ES-I3 (cell line): ENCODE measurements at regions not wholly inside any gene's neighbourhood (a gene's known extent, or its start where the extent isn't known, plus 50 kb on each side); places are given as distances from the start of the nearest gene placed in this dataset.

ENCODE experiments used
- H3K36me3 ChIP-seq: 2 replicates; pipeline ENCODE4 v1.6.1; 2013; ENCODE audit warnings: mild to moderate bottlenecking, low read length, control low read depth, moderate library complexity; ENCODE audit not compliant: insufficient read depth
- H3K4me1 ChIP-seq: 2 replicates; pipeline ENCODE4 v1.6.1; 2013; ENCODE audit warnings: mild to moderate bottlenecking, control low read depth, low read length; ENCODE audit not compliant: insufficient read depth
- H3K9ac ChIP-seq: 2 replicates; pipeline ENCODE4 v1.6.1; 2013; ENCODE audit warnings: low read depth, mild to moderate bottlenecking, low read length, moderate library complexity
- H3K9me3 ChIP-seq: 2 replicates; pipeline ENCODE4 v1.6.1; 2013; ENCODE audit warnings: mild to moderate bottlenecking, low read length, moderate library complexity; ENCODE audit not compliant: control insufficient read depth, insufficient read depth

DNA sequence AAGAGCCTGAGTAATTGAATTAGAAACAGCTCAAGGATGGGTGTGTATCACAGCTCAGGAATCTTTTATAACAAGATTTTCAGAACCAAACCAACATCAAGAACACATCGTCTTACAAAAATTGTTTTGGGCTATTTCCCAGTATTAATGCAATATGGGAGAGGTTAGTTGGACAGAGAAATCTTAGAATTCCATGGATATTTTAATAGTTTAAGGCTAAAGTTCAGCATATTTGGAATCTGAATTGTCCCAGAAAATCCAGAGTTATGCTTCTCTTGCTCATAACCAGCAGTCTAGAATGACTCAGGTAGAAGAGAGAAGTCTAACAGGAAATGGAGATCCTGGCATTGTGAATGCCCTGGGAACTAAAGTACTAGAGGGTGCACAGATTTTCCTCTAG is 74.6 kb downstream of the ADM start:
- no peaks in the 10 kb centered on the region for H3K36me3 ChIP-seq
- no peaks in the 10 kb centered on the region for H3K4me1 ChIP-seq
- H3K9ac ChIP-seq = no peak overlapping the region
- no peaks in the 10 kb centered on the region for H3K9me3 ChIP-seq

DNA sequence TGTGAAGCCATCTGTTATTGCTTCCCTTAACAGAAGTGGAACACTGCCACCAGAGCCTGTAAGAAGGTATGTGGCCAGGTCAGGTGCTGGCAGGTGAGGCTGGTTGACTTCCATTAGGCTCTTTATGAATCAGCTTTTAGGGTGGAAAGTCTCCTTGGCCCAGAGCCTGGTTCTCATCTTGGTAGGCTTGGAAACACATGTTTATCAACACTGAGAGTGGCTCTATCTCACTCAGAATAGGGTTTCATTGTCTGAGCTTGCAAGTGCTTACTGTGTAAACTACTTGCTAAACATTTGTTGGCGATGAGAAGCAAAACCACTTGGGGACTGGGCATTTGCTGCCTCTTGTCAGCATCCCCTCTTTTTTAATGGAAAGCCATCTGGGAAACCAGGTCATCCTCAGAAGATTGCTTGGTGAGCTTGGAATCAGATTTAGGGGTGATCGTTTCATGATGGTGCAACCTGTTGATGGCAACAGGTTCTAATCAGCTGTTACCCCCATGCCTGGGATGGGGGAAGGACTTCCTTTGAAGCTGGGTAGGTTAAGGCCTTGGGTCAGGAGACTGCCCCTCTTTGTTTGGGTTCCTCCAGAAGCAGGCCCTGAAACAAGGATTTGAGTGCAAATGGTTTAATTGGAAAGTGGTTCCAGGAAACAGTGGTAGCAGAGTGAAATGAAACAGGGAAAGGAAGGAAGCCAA is 75.0 kb upstream of the AMPD3 start:
- Histone ChIP-seq H3K9ac (no peak overlapping the region), H3K9me3 (no peaks in the 10 kb centered on the region), H3K4me1 (no peaks in the 10 kb centered on the region), H3K36me3 (no peaks in the 10 kb centered on the region)

DNA sequence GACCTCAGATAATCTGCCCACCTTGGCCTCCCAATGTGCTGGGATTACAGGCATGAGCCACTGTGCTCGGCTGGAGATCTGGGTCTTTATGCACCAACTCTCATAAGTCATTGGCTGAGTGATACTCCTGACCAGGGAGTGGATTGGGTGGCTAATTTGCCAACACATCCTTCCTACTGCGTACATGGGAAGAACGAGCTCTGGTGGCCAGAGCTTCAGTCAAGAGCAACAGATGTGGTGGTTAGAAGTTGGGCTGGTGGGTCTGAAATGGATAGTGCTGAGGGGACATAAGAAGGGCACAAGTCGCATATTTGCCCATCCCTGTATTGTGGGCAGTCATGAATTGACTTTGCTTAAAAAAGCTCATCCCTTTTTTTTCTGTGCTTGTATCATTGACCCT is 74.1 kb upstream of the AMPD3 start:
- no peak overlapping the region for H3K9ac ChIP-seq
- no peaks in the 10 kb centered on the region for H3K9me3 ChIP-seq
- H3K4me1 ChIP-seq = no peaks in the 10 kb centered on the region
- H3K36me3 ChIP-seq = no peaks in the 10 kb centered on the region

DNA sequence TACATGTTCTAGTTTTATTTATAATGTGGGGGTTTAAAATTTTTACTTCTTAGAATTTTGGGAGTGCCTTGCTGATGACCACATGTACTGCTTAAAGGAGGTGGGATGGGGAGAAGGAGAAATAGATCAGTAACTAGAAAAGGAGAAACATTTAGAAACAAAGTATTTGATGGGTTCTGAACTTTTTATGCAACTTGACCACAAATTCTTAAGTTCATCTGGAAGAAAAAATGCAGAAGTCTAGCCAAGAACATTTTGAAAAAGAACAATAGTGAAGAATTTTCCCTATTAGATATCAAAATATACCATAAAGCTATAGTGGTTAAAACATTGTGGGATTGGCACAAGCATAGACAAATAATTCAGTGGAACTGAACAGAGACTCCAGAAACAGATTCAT is 73.3 kb upstream of the AMPD3 start:
- no peak overlapping the region for H3K9ac ChIP-seq
- no peaks in the 10 kb centered on the region for H3K4me1 ChIP-seq
- no peaks in the 10 kb centered on the region for H3K9me3 ChIP-seq
- H3K36me3 ChIP-seq = no peaks in the 10 kb centered on the region

DNA sequence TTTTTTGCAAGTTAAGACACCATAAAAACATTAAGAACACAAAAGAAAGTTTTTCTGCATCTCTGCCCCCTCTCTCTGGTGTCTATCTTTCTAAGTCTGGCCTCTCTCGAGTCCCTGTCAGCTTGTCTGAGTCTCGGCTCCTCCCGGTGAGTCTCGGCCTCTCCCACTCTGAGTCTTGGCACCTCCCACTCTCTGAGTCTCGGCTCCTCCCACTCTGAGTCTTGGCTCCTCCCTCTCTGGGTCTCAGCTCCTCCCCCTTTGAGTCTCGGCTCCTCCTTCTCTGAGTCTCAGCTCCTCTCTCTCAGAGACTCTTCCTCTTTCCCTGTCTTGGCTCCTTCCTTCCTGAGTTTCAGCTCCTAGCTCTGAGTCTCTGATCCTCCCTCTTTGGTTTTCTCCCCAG is 72.5 kb upstream of the AMPD3 start:
- Histone ChIP-seq H3K9ac (no peak overlapping the region), H3K9me3 (no peaks in the 10 kb centered on the region), H3K36me3 (no peaks in the 10 kb centered on the region), H3K4me1 (no peaks in the 10 kb centered on the region)

DNA sequence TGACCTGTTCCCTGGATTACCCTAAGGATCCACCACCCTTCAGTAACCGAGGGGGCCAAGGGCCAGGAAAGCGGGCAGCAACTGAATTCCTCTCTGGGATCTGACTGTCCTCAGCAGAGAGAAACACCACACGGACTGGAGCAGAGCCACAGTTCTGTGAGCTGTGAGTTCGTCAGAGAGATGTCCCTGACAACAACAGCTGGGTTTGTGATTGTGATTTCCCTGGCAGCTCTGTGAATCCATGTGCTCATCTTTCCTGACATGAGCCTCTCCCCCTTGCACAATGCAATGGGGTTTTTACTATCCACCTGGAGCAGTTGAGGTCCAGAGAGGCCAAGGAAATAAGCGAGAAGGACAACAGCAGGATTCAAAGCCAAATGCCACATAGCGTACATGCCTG is 69.4 kb upstream of the AMPD3 start:
- no peaks in the 10 kb centered on the region for H3K4me1 ChIP-seq
- no peaks in the 10 kb centered on the region for H3K9me3 ChIP-seq
- H3K36me3 ChIP-seq = no peaks in the 10 kb centered on the region

DNA sequence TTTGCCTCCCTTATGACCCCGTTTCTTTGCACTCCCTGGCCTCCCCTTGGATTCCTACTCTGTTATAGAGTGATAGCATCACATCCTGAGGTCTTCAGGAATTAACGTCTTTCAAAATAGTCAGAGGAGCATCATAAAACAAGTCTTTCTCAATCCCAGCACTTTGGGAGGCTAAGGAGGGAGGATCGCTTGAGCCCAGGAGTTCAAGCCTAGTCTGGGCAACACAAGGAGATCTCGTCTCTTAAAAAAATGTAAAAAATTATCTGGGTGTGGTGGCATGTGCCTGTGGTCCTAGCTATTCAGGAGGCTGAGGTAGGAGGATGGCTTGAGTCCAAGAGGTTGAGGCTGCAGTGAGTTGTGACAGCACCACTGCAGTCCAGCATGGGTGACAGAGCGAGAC is 68.7 kb upstream of the AMPD3 start:
- H3K36me3 ChIP-seq = no peaks in the 10 kb centered on the region
- no peaks in the 10 kb centered on the region for H3K9me3 ChIP-seq
- no peaks in the 10 kb centered on the region for H3K4me1 ChIP-seq
- H3K9ac ChIP-seq = no peak overlapping the region

More for the DNA sequence above, 69.4 kb upstream of the AMPD3 start:
- no peak overlapping the region for H3K9ac ChIP-seq

DNA sequence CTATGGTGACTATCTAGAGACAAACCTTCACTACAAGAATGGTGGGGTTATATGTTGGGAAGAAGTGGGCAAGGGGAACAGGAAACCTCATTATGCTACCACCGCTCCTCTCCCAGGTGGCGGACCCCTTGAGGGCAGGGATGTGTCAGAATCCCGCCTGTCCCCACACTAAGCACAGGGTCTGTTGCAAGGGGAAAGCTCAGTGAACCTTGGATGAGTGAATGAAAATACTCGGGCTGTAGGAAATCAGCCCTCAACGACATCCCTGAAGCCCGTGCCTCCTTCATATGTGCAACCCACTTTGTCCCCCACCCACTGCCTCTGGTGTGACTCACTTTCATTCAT is 68.2 kb upstream of the AMPD3 start:
- H3K36me3 ChIP-seq = no peaks in the 10 kb centered on the region
- no peaks in the 10 kb centered on the region for H3K4me1 ChIP-seq
- H3K9me3 ChIP-seq = no peaks in the 10 kb centered on the region
- H3K9ac ChIP-seq = no peak overlapping the region

DNA sequence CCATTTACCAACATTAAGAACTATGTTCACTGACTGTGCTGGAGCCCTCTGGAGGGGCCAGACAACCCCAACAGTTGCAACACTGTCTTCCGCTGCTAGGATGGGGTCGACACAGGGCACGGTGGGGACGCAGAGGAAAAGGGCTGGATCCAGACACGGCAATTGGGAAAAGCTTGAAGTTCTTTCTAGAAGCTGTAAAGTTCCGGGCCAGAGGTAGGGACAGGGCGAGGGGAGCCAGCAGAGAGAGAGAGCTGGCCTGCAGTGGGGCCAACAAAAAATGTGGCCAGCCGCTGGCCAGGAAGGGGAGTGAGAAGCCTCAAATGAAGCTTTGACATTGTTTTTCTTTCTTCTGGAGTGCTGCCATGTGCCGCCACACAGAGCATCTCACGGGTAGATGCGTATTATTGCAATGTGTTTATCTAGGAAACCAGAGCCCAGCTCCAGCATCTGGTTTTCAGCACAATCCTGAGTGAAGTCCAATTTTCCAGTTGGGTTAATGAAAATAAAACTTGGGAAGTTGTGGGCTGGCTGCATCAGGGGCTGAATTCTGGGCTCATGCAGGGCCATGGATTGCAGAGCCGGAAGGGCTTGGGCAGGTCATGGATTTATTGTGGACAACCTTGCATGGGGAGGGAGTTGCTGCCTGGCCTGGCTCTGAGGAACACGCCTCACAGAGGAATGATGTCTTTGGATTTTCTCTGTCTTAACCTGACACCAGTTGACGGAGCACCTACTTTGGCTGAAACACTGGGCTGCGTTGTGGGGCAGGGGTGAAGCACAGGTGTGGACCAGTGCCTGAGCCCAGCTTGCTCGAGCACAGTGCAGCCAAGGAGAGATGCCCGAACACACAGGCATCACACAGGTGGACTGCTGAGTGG is 67.6 kb upstream of the AMPD3 start:
- Histone ChIP-seq H3K9ac (no peak overlapping the region), H3K9me3 (no peaks in the 10 kb centered on the region), H3K4me1 (no peaks in the 10 kb centered on the region), H3K36me3 (no peaks in the 10 kb centered on the region)

DNA sequence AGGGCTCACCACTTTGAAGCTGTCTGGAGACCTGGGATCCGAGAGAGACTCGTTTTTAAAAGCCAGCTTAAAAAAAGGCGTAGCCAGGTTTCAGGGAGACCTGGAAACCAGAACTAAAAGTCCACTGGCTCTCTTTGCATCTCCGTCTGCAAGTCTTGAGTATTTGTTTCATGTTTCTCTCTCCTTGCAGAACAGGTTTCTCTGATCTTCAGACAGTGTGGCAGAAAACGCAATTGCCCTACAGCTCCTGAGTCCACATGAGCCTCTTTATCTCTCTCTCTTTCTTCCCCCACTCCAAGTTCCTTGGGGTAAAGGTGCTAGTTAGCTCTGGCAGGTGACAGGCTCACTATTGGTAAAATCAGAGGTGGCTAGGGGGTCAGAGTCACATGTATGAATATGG is 67.0 kb upstream of the AMPD3 start:
- Histone ChIP-seq H3K9ac (no peak overlapping the region), H3K4me1 (no peaks in the 10 kb centered on the region), H3K9me3 (no peaks in the 10 kb centered on the region), H3K36me3 (no peaks in the 10 kb centered on the region)

DNA sequence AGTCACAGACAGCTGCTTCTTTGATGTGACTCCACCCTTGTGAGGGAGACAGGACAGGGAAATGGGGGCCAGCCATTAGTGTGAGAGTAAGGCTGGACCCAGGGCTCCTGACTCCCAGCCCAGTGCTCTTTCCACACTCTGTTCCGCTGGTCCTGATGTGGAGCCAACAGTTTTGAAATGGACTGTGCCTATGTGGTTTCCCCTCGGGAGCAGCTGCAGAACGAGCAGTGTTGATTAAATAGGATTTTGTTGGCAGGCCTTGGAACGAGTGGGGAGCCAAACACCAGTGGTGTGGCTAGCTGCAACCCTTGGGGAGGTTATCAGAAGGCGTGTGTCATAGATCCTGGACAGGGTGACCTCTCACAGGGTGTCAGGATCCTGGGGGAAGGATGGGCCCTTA is 66.5 kb upstream of the AMPD3 start:
- Histone ChIP-seq H3K9me3 (no peaks in the 10 kb centered on the region), H3K4me1 (no peaks in the 10 kb centered on the region), H3K36me3 (no peaks in the 10 kb centered on the region), H3K9ac (no peak overlapping the region)

DNA sequence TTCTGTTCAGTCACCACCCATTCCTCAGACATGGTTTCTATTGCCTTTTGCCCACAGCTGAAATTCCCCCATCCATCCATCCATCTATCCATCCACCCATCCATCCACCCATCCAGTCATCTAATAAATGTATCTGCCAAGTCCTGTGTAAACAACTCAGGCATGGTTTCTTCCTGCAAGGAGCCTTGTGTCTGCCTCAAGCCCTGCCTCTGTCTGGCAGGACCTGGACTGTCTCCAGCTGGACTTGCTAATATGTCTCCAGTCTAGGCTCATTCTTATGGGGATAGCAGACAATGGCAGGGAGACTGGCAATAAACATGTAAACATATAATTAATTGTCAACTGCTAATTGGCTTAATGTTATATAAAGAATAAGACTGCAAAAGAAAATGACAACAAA is 64.7 kb upstream of the AMPD3 start:
- Histone ChIP-seq H3K9ac (no peak overlapping the region), H3K9me3 (no peaks in the 10 kb centered on the region), H3K36me3 (no peaks in the 10 kb centered on the region), H3K4me1 (no peaks in the 10 kb centered on the region)

DNA sequence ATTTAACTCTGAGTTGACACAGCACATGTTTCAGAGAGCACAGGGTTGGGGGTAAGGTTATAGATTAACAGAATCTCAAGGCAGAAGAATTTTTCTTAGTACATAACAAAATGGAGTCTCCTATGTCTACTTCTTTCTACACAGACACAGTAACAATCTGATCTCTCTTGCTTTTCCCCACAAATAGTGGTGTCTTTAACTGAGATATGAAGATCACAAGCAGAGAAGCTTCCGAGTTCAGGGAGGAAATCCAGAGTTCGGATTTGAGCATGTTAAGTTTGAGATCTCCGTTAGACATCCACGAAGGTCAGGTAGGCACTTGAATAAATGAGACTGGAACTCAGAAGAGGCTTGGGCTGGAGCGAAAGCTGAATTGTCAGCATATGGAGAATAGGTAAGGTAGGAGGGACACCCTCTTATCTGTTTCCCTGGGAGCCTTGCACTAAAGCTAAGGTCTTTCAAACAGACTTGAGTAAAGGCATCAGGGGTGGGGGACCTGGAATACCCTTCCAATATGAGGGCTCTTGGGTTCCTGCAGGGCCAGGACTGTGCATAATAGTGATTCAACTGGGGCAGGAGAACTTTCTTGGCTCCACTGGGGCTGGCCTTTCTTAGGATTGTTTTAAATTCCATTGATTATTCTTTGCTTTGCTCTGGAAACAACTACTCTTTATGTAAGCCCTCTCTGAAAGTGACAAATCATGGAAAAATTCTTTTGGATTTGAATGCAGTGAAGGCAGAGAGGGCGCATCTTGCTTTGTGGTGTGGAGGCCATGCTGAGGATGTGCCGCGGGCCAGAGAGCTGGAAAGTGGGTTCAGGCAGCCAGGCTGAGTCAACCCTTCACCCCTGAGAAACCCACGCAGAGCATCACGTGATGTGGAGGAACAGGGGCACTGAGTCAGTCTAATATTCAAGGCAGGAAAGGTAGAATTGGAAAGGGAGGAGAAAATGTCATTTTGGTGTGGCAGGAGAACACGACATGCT is 62.7 kb upstream of the AMPD3 start:
- H3K36me3 ChIP-seq = no peaks in the 10 kb centered on the region
- H3K9ac ChIP-seq = no peak overlapping the region
- H3K9me3 ChIP-seq = no peaks in the 10 kb centered on the region
- no peaks in the 10 kb centered on the region for H3K4me1 ChIP-seq

DNA sequence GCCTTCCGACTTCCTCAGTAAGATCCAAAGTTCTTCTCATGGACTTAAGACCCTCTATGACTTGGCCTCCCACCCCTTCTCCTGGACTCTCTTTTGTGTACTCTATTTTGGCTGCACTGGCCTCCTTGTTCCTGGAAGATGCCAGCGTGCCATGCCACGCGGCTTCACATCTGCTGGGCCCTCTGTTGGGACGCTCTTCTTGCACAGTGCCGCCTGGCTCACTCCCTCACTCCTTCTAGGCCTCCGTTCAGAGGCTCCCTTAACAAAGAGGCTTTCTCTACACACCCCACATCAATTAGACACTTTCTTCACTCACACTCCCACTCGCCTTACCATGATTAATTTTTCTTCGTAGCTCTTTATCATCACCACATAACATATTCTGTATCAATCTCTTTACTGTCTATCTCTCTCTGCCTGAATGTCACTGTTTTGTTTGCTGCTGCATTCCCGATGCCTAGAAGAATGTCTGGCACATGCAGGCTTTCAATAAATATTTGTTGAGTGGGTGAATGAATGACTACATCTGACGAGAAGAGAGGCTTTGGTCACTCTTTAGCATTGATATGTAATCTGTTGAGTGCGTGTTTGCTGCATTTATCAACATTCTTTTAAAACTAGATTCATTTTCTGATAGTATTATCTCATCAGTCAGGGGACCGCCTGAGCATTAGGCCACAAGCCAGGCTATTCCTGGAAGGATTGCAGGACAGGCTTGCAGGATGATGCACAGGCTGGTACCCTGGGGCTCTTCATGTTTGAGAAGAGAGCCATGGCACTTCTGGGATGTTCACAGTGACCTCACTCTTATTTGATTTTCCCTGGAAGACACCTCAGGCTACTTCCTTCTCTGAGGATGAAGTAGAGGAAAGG is 60.6 kb upstream of the AMPD3 start:
- Histone ChIP-seq H3K36me3 (no peaks in the 10 kb centered on the region), H3K9ac (no peak overlapping the region), H3K9me3 (no peaks in the 10 kb centered on the region), H3K4me1 (no peaks in the 10 kb centered on the region)
